ENCODE measurements at regions not wholly inside any gene's neighbourhood (a gene's known extent, or its start where the extent isn't known, plus 50 kb on each side); places are given as distances from the start of the nearest gene placed in this dataset.

GRCh38 chr7:138349841-138350700, 110.0 kb upstream of the TRIM24 start:
- Histone ChIP-seq H3K27me3 (ENCODE audit: control insufficient read depth, insufficient read depth, low read length) (no peaks in the 10 kb centered on the region), H3K9me1 (ENCODE audit: insufficient read depth, low read length) (no peaks in the 10 kb centered on the region), H4K20me1 (ENCODE audit: insufficient read depth, low read length) (no peaks in the 10 kb centered on the region), H3K9ac (ENCODE audit: low read depth, low read length) (no peak overlapping the region), H2BK20ac (ENCODE audit: low read depth, low read length) (no peak overlapping the region), H4K91ac (ENCODE audit: insufficient read depth, low read depth, low read length) (no peak overlapping the region), H3K79me1 (ENCODE audit: low read depth in 1 of 2, low read length in 2 of 2) (no peaks in the 10 kb centered on the region), H4K8ac (ENCODE audit: low read depth in 2 of 2, low read length in 2 of 2) (no peak overlapping the region), H2AFZ (replicated peaks; ENCODE audit: low read length, poor library complexity) (no peak overlapping the region), H3K56ac (ENCODE audit: extremely low read depth, insufficient read depth, low read length) (no peak overlapping the region), H2BK5ac (ENCODE audit: low read depth, low read length, poor library complexity, severe bottlenecking) (no peak overlapping the region), H3K14ac (replicated peaks; ENCODE audit: low read depth, low read length) (no peak overlapping the region), H3K9me3 (ENCODE audit: control insufficient read depth, insufficient read depth, low read length) (peaks cover 13% of the 10 kb centered on the region), H4K5ac (ENCODE audit: low read depth, low read length) (no peak overlapping the region), H2BK120ac (ENCODE audit: low read depth, low read length) (no peak overlapping the region), H3K4me1 (ENCODE audit: control insufficient read depth, insufficient read depth, low read length) (no peaks in the 10 kb centered on the region), H3K27ac (ENCODE audit: insufficient read depth, low read length) (no peak overlapping the region), H3K4me3 (ENCODE audit: insufficient read depth, low read depth, low read length) (no peak overlapping the region), H2BK15ac (ENCODE audit: low read depth, low read length) (no peak overlapping the region), H3K4me2 (ENCODE audit: low read depth, low read length) (no peak overlapping the region), H3K36me3 (ENCODE audit: control insufficient read depth, insufficient read depth, low read length) (no peaks in the 10 kb centered on the region), H3K23ac (ENCODE audit: low read depth, low read length) (no peak overlapping the region), H2AK5ac (ENCODE audit: low read depth, low read length) (no peak overlapping the region), H3K4ac (ENCODE audit: low read depth, low read length) (no peak overlapping the region), H2AK9ac (replicated peaks; ENCODE audit: low read depth, low read length, poor library complexity) (no peak overlapping the region), H3K18ac (ENCODE audit: low read depth, low read length) (no peak overlapping the region)
- intact Hi-C loops (cut with micrococcal nuclease) (no loop called here), dilution Hi-C loops (cut with HindIII; ENCODE audit: low sequenced_read_pairs, unreplicated experiment) (no loop called here), in situ Hi-C loops (cut with MboI; ENCODE audit: low sequenced_read_pairs) (no loop called here)
- WGBS, 2 experiments (ENCODE audit: extremely low coverage in 2 of 2, insufficient read length in 1 of 2), result no CpG with 5 or more reads among the region's 6 CpGs
- TF ChIP-seq SMC3 (IDR thresholded peaks at IDR 0.05; ENCODE audit: low read depth, low read length) (no peak), USF2 (IDR thresholded peaks at IDR 0.05; ENCODE audit: low read depth, low read length) (no peak), CHD1 (IDR thresholded peaks at IDR 0.05; ENCODE audit: low read depth, low read length) (no peak), MXI1 (IDR thresholded peaks at IDR 0.05; ENCODE audit: borderline replicate concordance, low read depth, low read length) (no peak), FOS (IDR thresholded peaks at IDR 0.05; ENCODE audit: low read depth, low read length) (no peak), MAFK (IDR thresholded peaks at IDR 0.05; ENCODE audit: low read depth, low read length) (no peak), RCOR1 (IDR thresholded peaks at IDR 0.05; ENCODE audit: insufficient replicate concordance, low read length) (no peak), ELK1 (IDR thresholded peaks at IDR 0.05; ENCODE audit: borderline replicate concordance, low read depth, low read length) (no peak), NFE2L2 (IDR thresholded peaks at IDR 0.05; ENCODE audit: low read depth, low read length) (no peak), RFX5 (IDR thresholded peaks at IDR 0.05; ENCODE audit: low read depth, low read length) (no peak), CEBPB (IDR thresholded peaks at IDR 0.05; ENCODE audit: low read depth, low read length) (no peak), RAD21 (IDR thresholded peaks at IDR 0.05; ENCODE audit: low read length) (no peak), MAZ (IDR thresholded peaks at IDR 0.05; ENCODE audit: borderline replicate concordance, low read depth, low read length) (no peak), BHLHE40 (IDR thresholded peaks at IDR 0.05; ENCODE audit: low read depth, low read length) (no peak), CTCF (conservative IDR thresholded peaks at IDR 0.05; ENCODE audit: low read depth, low read length) (no peak), POLR2A (IDR thresholded peaks at IDR 0.05; ENCODE audit: low read depth, low read length) (no peak)
- no TSS peak for BruUV-seq (replicated peaks)
- ChIA-PET CTCF (no interaction called here), POLR2A (ENCODE audit: unreplicated experiment) (no interaction called here)
- DNase-seq (no peak), ATAC-seq (ENCODE audit: low read depth) (no peak)

All from IMR-90 (cell line).